ENCODE measurements at regions not wholly inside any gene's neighbourhood (a gene's known extent, or its start where the extent isn't known, plus 50 kb on each side); places are given as distances from the start of the nearest gene placed in this dataset.

DNA sequence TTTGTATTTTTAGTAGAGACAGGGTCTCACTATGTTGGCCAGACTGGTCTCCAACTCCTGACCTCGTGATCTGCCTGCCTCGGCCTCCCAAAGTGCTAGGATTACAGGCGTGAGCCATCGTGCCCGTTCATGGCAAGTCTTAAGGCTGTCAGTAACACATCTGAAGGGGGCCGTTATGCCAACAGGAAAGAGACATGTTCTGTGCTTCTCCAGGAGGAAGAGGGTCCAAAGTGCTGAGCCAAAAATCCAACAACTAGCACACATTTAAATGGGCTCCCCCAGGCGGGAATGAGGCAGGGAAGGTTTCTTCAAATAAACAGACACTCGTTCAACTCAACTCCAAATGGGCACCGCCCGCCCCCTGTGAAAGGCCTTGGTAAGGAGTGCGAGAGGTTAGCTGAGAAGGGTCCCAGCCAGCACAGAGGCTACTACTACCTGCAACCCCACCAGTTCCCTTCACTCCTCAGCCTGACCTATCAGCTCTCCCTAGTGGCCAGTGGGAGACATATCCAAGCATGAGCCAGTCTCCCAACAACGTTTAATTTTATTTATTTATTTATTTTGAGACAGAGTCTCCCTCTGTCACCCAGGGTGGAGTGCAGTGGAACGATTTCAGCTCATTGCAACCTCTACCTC is 84.1 kb upstream of the DMRT1 start:
- Histone ChIP-seq H3K4me1 (no peaks in the 10 kb centered on the region), H3K27me3 (no peaks in the 10 kb centered on the region), H3K4me3 (no peak overlapping the region), H3K36me3 (no peaks in the 10 kb centered on the region), H3K9me3 (no peaks in the 10 kb centered on the region), H3K27ac (no peak overlapping the region)
- peak in 1 of 2 donors; percentile 50 for DNase-seq
- intact Hi-C loops (cut with DNase I; ENCODE audit: low total_unique reads), result no loop called here
- TF ChIP-seq POLR2A (IDR thresholded peaks at IDR 0.05), result no peak
- TF ChIP-seq, protein P1, sequence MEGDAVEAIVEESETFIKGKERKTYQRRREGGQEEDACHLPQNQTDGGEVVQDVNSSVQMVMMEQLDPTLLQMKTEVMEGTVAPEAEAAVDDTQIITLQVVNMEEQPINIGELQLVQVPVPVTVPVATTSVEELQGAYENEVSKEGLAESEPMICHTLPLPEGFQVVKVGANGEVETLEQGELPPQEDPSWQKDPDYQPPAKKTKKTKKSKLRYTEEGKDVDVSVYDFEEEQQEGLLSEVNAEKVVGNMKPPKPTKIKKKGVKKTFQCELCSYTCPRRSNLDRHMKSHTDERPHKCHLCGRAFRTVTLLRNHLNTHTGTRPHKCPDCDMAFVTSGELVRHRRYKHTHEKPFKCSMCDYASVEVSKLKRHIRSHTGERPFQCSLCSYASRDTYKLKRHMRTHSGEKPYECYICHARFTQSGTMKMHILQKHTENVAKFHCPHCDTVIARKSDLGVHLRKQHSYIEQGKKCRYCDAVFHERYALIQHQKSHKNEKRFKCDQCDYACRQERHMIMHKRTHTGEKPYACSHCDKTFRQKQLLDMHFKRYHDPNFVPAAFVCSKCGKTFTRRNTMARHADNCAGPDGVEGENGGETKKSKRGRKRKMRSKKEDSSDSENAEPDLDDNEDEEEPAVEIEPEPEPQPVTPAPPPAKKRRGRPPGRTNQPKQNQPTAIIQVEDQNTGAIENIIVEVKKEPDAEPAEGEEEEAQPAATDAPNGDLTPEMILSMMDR (IDR thresholded peaks at IDR 0.05), result peak; percentile 41 to 63 (median 56)

DNA sequence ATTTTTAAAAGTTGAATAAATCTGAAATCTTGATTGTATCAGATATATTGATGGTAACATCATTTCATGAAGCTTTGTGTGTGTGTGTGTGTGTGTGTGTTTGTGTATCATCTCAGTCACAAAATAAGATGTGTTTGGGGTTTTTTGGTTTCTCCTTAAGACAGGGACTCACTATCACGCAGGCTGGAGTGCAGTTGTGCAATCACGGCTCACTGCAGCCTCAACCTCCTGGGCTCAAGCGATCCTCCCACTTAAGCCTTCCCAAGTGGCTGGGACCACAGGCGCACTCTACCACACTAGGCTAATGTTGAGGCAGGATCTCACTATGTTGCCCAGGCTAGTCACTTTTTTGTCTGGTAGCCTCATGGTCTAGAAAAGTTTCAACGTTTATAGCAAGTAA is 83.4 kb upstream of the DMRT1 start:
- Histone ChIP-seq H3K9me3 (no peaks in the 10 kb centered on the region), H3K36me3 (no peaks in the 10 kb centered on the region), H3K4me1 (no peaks in the 10 kb centered on the region), H3K4me3 (no peak overlapping the region), H3K27me3 (no peaks in the 10 kb centered on the region), H3K27ac (no peak overlapping the region)
- no peak for TF ChIP-seq POLR2A (IDR thresholded peaks at IDR 0.05)
- TF ChIP-seq, protein P1 (IDR thresholded peaks at IDR 0.05), result no peak
- no peak for DNase-seq
- intact Hi-C loops (cut with DNase I; ENCODE audit: low total_unique reads), result no loop called here

DNA sequence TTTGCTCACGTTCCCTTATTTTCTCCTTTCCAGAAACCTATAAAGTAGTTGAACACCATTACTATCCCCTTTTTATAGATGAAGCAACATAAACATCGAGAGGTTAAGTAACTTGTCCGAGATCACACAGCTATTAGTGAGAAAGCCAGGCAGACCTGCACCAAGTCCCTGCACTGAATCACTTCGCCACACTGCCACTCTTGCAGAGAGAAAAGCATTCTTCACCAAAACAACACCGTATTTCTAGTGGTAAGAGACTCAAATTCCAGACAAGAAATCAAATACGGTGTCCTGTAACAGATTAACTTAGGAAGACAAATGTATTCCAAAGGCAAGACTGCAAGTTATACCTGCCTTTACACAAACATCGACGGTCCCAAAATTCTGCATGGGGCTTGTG is 82.0 kb upstream of the DMRT1 start:
- TF ChIP-seq POLR2A (IDR thresholded peaks at IDR 0.05), result no peak
- TF ChIP-seq, protein P1 (IDR thresholded peaks at IDR 0.05), result no peak
- Histone ChIP-seq H3K27ac (no peak overlapping the region), H3K27me3 (no peaks in the 10 kb centered on the region), H3K36me3 (no peaks in the 10 kb centered on the region), H3K4me1 (no peaks in the 10 kb centered on the region), H3K4me3 (no peak overlapping the region), H3K9me3 (no peaks in the 10 kb centered on the region)
- intact Hi-C loops (cut with DNase I; ENCODE audit: low total_unique reads), result no loop called here
- DNase-seq, result no peak

DNA sequence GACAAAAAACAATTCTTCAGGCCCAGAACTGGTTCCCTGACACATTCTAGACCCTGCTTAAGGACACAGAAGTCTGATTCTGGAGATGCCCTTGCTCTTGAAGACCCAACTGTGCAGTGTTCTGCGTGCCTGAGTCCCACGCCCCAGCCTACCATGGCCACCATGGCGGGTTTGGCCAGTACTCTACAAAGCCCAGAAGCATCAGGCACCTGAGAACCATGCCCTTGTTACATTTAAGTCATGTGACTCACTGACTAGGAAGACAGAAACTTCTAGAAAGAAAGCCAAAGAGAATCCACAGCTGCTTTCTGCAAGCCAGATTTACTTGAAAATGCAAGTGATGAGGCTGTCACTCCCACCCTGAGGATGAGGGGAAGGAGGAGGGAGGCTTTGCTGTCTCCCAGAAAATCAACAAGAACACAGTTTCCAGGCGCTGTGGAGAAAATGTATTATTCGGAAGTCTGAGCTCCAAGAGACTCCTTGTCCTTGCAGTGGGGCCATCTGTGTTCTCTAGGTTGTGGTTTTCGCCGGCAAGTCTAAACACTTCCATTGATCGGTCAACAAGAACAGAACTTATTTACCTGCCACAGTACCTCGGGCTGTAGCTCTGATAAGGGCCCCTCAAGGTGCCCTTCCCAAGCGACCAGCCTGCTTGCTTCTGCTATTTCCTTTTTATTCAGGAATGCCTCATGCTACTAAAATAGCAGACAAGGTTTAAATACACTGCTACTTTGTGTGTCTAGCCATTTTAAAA is 81.3 kb upstream of the DMRT1 start:
- H3K9me3 ChIP-seq, result no peaks in the 10 kb centered on the region
- H3K36me3 ChIP-seq, result no peaks in the 10 kb centered on the region
- H3K27me3 ChIP-seq, result no peaks in the 10 kb centered on the region
- TF ChIP-seq, protein P1 (IDR thresholded peaks at IDR 0.05), result no peak
- no peak for TF ChIP-seq POLR2A (IDR thresholded peaks at IDR 0.05)
- H3K4me1 ChIP-seq, result no peaks in the 10 kb centered on the region
- H3K4me3 ChIP-seq, result no peak overlapping the region
- no peak for DNase-seq
- intact Hi-C loops (cut with DNase I; ENCODE audit: low total_unique reads), result loop anchor here (5.0 to 10.0 kb wide), 2 partner anchors 148 to 375 kb away; no protein-coding TSS in a partner anchor
- no peak overlapping the region for H3K27ac ChIP-seq

DNA sequence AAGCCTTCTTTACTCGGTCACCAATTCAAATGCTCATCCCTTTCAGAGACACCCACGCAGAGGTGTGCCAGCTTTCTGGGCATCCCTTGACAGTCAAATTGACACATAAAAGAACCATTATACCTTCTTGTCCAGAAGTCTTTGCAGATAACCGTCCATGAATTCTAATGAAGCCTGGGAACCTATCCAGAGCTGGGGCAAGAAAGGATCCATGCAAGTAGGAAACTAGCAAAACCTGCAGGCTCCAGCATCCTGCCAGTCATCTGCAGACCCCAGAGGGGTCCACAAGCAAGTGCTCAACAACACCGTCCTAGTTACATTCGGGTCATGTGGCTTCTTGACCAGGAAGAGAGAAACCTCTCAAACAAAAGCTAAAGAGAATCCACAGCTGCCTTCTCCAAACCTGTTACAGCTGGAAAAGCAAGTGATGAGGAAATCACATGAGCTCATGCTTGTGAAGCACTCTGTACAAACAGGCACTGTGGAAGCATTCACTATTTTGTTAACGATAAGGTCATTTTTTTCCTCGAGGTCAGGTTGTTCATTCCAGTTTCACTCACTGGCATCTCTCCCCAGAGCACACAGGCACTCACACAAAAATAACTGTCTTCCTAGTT is 80.2 kb upstream of the DMRT1 start:
- Histone ChIP-seq H3K36me3 (no peaks in the 10 kb centered on the region), H3K9me3 (no peaks in the 10 kb centered on the region), H3K4me3 (no peak overlapping the region), H3K27me3 (no peaks in the 10 kb centered on the region), H3K27ac (no peak overlapping the region), H3K4me1 (no peaks in the 10 kb centered on the region)
- intact Hi-C loops (cut with DNase I; ENCODE audit: low total_unique reads), result loop anchor here (5.0 to 10.0 kb wide), 2 partner anchors 149 to 376 kb away; no protein-coding TSS in a partner anchor
- DNase-seq, result no peak
- TF ChIP-seq POLR2A (IDR thresholded peaks at IDR 0.05), result no peak
- TF ChIP-seq, protein P1 (IDR thresholded peaks at IDR 0.05), result no peak
